AG09309 (cell line): ENCODE measurements at regions not wholly inside any gene's neighbourhood (a gene's known extent, or its start where the extent isn't known, plus 50 kb on each side); places are given as distances from the start of the nearest gene placed in this dataset.

Experiments used
- DNase-seq: peaks from one replicate; pipeline ENCODE4 v3.0.0-alpha.2; 2010; ENCODE audit warnings: low read depth
- H3K4me3 ChIP-seq: 2 replicates; pipeline ENCODE4 v1.5.1; 2011; ENCODE audit warnings: mild to moderate bottlenecking, low read depth, low read length, moderate library complexity; ENCODE audit not compliant: control insufficient read depth
- CTCF ChIP-seq: IDR thresholded peaks from 2 replicates; pipeline ENCODE4 v1.5.1; 2011; ENCODE audit warnings: mild to moderate bottlenecking, low read depth, low read length, inconsistent platforms; ENCODE audit not compliant: insufficient read depth, control insufficient read depth; ENCODE audit errors: missing control alignments

DNA sequence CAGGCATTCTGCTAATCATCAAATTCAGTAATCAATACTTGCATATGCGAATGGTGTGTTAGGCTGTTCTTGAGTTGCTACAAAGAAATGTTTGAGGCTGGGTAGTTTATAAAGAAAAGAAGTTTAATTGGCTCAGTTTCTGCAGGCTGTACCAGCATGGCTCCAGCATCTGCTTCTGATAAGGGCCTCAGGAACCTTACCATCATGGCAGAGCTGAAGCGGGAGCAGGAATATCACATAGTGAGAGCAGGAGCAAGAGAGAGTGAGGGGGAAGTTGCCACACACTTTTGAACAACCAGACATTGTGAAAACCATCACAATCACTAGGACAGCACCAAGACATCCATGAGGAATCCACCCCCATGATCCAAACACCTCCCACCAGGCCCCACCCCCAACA lies 344.7 kb upstream of the FAM241A start:
- no peak for TF ChIP-seq CTCF
- H3K4me3 ChIP-seq: no peak overlapping the region
- no peak for DNase-seq

DNA sequence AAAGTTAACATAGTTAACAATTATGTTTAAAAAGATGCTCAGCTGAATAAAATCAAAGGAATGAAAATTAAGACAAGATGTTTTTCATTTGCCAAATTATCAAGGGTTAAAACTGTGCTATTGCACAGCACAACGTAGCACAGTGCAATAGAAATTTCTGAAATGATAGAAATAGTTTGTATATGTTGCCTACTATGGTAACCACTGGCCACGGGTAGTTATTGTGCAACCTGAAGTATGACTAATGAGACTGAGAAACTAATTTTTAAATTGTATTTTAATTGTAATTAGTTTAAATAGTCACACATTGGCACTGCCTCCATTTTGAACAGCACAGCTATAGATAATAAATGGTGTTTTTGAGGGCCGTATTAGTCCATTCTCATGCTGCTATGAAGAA lies 343.1 kb upstream of the FAM241A start:
- no peak for DNase-seq
- no peak overlapping the region for H3K4me3 ChIP-seq
- no peak for TF ChIP-seq CTCF

DNA sequence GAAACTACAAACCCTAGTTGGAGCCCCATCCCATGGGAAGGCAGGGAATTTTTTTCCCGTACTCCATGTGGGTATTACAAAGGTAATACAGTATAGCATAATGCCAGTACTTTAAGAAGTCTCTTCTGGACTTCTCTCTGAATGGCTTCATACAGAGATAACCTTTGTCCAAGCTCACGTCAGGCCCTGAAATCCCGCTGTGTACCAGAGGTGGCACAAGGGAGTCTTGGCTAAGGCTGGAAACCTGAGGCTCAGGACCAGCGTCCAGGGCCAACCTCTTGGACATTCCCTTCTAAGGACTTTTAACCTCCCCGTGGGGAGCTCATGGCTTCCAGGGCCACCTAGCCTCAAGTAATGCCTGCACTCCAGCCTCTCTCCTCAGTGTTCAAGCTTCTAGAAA lies 338.9 kb upstream of the FAM241A start:
- TF ChIP-seq CTCF: no peak
- H3K4me3 ChIP-seq: no peak overlapping the region
- no peak for DNase-seq

DNA sequence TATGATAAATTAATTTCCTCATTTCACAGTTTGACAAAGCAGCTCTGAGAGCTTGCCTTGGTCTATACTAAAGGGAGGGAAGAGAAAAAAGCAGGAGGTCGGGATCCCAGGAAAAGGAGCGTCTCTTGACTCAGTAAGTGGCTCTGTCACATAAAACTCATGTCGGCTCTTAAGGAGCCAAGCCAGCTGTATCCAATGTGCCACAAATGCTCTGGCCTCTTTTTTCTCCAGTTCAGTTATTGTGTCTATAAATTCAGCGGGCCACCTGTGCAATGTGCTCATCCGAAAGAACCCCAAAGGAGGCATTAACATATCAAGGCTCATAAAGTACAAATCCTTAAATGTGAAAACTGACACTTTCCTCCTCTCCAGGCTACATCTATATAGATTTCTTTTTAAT lies 337.7 kb upstream of the FAM241A start:
- no peak for DNase-seq
- TF ChIP-seq CTCF: no peak

GRCh38 chr4:111808174-111808573 lies 337.1 kb upstream of the FAM241A start:
- TF ChIP-seq CTCF: no peak
- H3K4me3 ChIP-seq: no peak overlapping the region
- DNase-seq: no peak

More for the DNA sequence above, 337.7 kb upstream of the FAM241A start:
- H3K4me3 ChIP-seq: no peak overlapping the region

DNA sequence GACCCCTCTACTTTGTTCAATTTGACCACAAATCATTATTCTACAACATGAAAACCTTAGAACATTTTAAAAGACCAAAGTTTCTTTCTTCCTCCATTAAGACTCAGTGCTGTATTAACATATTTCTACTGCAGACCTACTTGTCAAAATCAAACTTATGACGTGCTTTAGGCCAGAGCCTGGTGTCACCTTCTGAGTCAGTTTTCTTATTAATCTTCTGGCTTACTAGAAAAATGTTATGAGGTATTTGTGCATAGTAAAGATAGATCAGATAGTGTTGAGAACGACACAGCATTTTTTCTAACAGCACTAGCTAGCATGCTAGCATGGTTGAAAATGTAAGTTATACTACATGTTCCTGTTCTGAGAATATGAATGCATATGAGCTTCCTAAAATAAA lies 333.6 kb upstream of the FAM241A start:
- no peak for TF ChIP-seq CTCF
- no peak for DNase-seq
- no peak overlapping the region for H3K4me3 ChIP-seq

GRCh38 chr4:111812114-111812513 lies 333.1 kb upstream of the FAM241A start:
- TF ChIP-seq CTCF: no peak
- no peak overlapping the region for H3K4me3 ChIP-seq
- DNase-seq: no peak
